ENCODE measurements at regions not wholly inside any gene's neighbourhood (a gene's known extent, or its start where the extent isn't known, plus 50 kb on each side); places are given as distances from the start of the nearest gene placed in this dataset.

GRCh38 chr4:11153171-11153750, 275.4 kb downstream of the HS3ST1 start:
- H3K36me3 ChIP-seq (ENCODE audit: low read depth): no peaks in the 10 kb centered on the region
- ATAC-seq (no peak), DNase-seq (no peak)
- intact Hi-C loops (cut with DNase I, micrococcal nuclease): no loop called here
- no peak overlapping the region for H3K4me3 ChIP-seq
- TF ChIP-seq, protein P1, sequence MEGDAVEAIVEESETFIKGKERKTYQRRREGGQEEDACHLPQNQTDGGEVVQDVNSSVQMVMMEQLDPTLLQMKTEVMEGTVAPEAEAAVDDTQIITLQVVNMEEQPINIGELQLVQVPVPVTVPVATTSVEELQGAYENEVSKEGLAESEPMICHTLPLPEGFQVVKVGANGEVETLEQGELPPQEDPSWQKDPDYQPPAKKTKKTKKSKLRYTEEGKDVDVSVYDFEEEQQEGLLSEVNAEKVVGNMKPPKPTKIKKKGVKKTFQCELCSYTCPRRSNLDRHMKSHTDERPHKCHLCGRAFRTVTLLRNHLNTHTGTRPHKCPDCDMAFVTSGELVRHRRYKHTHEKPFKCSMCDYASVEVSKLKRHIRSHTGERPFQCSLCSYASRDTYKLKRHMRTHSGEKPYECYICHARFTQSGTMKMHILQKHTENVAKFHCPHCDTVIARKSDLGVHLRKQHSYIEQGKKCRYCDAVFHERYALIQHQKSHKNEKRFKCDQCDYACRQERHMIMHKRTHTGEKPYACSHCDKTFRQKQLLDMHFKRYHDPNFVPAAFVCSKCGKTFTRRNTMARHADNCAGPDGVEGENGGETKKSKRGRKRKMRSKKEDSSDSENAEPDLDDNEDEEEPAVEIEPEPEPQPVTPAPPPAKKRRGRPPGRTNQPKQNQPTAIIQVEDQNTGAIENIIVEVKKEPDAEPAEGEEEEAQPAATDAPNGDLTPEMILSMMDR (IDR thresholded peaks at IDR 0.05): no peak
- H3K4me1 ChIP-seq (ENCODE audit: low read depth): no peaks in the 10 kb centered on the region
- H3K9me3 ChIP-seq: no peaks in the 10 kb centered on the region

- intact Hi-C loops (cut with DNase I, micrococcal nuclease): no loop called here
- ATAC-seq (peak; percentile 78), DNase-seq (peak in 1 of 3 donors; percentile 17)
- Histone ChIP-seq H3K4me1 (ENCODE audit: low read depth) (no peaks in the 10 kb centered on the region), H3K36me3 (ENCODE audit: low read depth) (no peaks in the 10 kb centered on the region), H3K4me3 (no peak overlapping the region), H3K9me3 (no peaks in the 10 kb centered on the region)
- TF ChIP-seq, protein P1 (IDR thresholded peaks at IDR 0.05): no peak
Observed at GRCh38 chr4:11152684-11153083, 276.0 kb downstream of the HS3ST1 start.

GRCh38 chr4:11151500-11151899, 277.2 kb downstream of the HS3ST1 start:
- DNase-seq (no peak), ATAC-seq (no peak)
- no peaks in the 10 kb centered on the region for H3K9me3 ChIP-seq
- no peaks in the 10 kb centered on the region for H3K4me1 ChIP-seq (ENCODE audit: low read depth)
- H3K4me3 ChIP-seq: no peak overlapping the region
- TF ChIP-seq, protein P1 (IDR thresholded peaks at IDR 0.05): no peak
- intact Hi-C loops (cut with DNase I, micrococcal nuclease): no loop called here
- H3K36me3 ChIP-seq (ENCODE audit: low read depth): no peaks in the 10 kb centered on the region

DNA sequence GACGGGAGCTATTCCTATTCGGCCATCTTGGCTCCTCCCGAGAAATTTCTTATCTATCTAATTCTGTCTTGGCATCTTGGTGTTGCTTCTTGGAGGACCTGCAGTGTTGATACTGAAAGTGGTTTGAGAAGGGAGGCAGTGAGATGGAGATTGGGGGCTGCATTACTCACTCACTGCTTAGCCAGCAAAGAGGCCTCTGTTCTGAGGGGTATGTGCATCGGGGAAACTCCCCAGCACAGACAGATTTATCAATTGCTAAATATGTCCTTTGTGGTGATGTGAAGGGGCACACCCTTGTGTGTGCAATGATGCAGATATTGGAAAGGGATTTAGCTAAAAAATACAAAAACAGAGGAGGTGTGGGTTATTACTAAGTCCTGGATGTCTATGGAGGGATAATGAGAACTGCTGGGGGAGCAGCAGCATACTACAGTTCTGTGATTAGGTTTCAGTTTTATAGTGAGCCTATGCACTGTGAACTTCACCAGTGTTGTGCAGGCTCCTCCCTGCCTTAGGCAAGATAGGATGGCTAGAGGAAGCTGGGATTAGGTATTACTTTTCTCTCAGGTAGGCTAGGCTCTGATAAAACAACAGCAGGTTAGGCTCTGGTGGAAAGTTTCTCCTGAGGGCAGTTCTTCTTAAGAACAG, 279.0 kb downstream of the HS3ST1 start:
- DNase-seq (no peak), ATAC-seq (peak; percentile 85)
- Histone ChIP-seq H3K4me3 (no peak overlapping the region), H3K36me3 (ENCODE audit: low read depth) (no peaks in the 10 kb centered on the region), H3K4me1 (ENCODE audit: low read depth) (no peaks in the 10 kb centered on the region), H3K9me3 (no peaks in the 10 kb centered on the region)
- intact Hi-C loops (cut with DNase I, micrococcal nuclease): no loop called here
- TF ChIP-seq, protein P1 (IDR thresholded peaks at IDR 0.05): no peak

- H3K9me3 ChIP-seq: no peaks in the 10 kb centered on the region
- intact Hi-C loops (cut with DNase I, micrococcal nuclease): no loop called here
- ATAC-seq (no peak), DNase-seq (no peak)
- H3K4me1 ChIP-seq (ENCODE audit: low read depth): no peaks in the 10 kb centered on the region
- H3K4me3 ChIP-seq: no peak overlapping the region
- H3K36me3 ChIP-seq (ENCODE audit: low read depth): no peaks in the 10 kb centered on the region
- TF ChIP-seq, protein P1 (IDR thresholded peaks at IDR 0.05): no peak
Observed at GRCh38 chr4:11139871-11140270, 288.8 kb downstream of the HS3ST1 start.

Data from mucosa of descending colon (tissue), 3 donors.